BJ (cell line): ENCODE measurements at regions not wholly inside any gene's neighbourhood (a gene's known extent, or its start where the extent isn't known, plus 50 kb on each side); places are given as distances from the start of the nearest gene placed in this dataset.

Source experiments
- CTCF ChIA-PET: fragments of 350-600 bp; formaldehyde crosslinking; extraction: SDS; loops from one replicate; lab custom pipeline; 2021; ENCODE audit warnings: antibody characterized with exemption, inconsistent platforms; lab: Yijun Ruan, JAX
- POLR2A ChIA-PET: fragments of 300-600 bp; sonication (Branson Sonifier 250); formaldehyde crosslinking; extraction: SDS; loops from one replicate; lab custom pipeline; 2021; ENCODE audit warnings: antibody characterized with exemption; lab: Charles Lee
- DNase-seq: peaks from one replicate; pipeline ENCODE4 v3.0.0-alpha.2; 2011; ENCODE audit warnings: low read depth
- H3K27me3 ChIP-seq: 2 replicates; pipeline ENCODE4 v1.6.0; 2011; ENCODE audit warnings: low read length; ENCODE audit not compliant: control insufficient read depth, insufficient read depth
- H3K36me3 ChIP-seq: 2 replicates; pipeline ENCODE4 v1.5.1; 2011; ENCODE audit warnings: low read length; ENCODE audit not compliant: control insufficient read depth, insufficient read depth
- H3K4me3 ChIP-seq: 2 replicates; pipeline ENCODE4 v1.5.1; 2011; ENCODE audit warnings: low read depth, mild to moderate bottlenecking, control low read depth, low read length
- TF ChIP-seq, protein P1 (sequence below): IDR thresholded peaks from 2 replicates; pipeline ENCODE4 v1.5.1; 2011; ENCODE audit warnings: low read depth, mild to moderate bottlenecking, control low read depth, inconsistent platforms, low read length, moderate library complexity; ENCODE audit not compliant: insufficient read depth

DNA sequence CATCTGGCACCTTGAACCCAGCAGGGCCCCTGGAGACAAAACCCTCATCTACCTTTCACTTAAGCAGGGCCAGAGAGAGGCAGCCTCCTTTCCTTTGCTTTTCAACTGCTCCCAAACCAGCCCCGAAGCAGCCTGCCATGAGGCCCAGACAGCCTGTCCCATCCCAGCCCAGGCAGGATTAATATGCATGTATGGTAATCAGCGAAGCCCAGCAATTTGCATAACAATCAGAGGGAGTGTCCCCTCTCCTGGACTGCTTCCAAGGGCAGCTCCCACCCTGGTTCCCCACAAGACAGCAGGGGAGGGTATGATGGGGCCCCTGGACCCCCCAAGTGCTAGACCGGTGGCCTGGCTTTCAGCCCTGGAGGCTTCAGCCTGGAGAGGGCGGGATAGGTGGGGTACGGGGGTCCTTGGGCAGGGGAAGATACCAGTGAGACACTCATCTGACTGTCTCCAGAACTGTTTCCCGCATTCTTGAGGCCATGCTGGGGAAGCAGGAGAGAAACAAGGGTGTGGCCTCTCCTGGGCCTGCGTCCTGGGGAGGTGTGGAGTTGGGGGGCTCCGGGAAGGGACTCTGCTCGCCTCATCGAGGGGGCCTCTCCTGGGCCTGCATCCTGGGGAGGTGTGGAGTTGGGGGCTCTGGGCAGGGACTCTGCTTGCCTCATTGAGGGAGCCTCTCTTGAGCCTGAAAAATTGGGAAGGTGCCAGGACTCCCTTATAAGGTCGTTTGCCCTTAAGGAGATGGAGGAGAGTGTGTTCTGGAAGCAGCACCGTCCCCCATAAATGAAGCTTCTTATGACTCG lies 93.2 kb upstream of the PRR5 start:
- ChIA-PET CTCF (interaction anchor here (1.0 to 2.8 kb wide), 2 partner anchors 17 to 615 kb away, joined by 3 to 8 read pairs; no protein-coding TSS in a partner anchor), POLR2A (no interaction called here)
- TF ChIP-seq, protein P1, sequence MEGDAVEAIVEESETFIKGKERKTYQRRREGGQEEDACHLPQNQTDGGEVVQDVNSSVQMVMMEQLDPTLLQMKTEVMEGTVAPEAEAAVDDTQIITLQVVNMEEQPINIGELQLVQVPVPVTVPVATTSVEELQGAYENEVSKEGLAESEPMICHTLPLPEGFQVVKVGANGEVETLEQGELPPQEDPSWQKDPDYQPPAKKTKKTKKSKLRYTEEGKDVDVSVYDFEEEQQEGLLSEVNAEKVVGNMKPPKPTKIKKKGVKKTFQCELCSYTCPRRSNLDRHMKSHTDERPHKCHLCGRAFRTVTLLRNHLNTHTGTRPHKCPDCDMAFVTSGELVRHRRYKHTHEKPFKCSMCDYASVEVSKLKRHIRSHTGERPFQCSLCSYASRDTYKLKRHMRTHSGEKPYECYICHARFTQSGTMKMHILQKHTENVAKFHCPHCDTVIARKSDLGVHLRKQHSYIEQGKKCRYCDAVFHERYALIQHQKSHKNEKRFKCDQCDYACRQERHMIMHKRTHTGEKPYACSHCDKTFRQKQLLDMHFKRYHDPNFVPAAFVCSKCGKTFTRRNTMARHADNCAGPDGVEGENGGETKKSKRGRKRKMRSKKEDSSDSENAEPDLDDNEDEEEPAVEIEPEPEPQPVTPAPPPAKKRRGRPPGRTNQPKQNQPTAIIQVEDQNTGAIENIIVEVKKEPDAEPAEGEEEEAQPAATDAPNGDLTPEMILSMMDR: no peak
- no peak overlapping the region for H3K4me3 ChIP-seq
- no peaks in the 10 kb centered on the region; the same call in 1 of the 2 replicates for H3K27me3 ChIP-seq
- DNase-seq: no peak
- H3K36me3 ChIP-seq: no peaks in the 10 kb centered on the region

DNA sequence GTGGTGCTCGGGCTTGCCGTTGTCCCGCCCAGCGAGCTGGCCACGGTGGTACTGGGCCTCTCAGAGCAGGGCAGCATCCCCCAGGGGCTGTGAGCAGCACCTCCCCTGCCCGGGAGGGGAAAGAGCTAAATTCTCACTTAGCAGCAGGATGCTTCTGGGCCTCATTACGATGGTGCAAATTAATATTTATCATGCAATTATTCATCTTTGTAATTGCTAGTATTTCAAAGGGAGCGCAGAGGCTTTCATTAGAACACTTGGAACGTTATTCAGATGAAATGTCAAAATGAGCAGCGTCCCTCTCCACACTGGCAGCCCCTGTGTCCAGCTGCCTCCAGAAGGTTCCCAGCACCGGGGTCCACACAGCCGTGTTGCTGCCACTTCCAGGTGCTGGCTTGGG lies 95.9 kb upstream of the PRR5 start:
- H3K36me3 ChIP-seq: no peaks in the 10 kb centered on the region
- DNase-seq: no peak
- TF ChIP-seq, protein P1: no peak
- CTCF ChIA-PET: interaction anchor here (1.6 kb wide), 1 partner anchor 613 kb away, joined by 3 read pairs; no protein-coding TSS in a partner anchor
- POLR2A ChIA-PET: no interaction called here
- H3K27me3 ChIP-seq: peaks cover 2% of the 10 kb centered on the region
- H3K4me3 ChIP-seq: no peak overlapping the region

- DNase-seq: no peak
- Histone ChIP-seq H3K4me3 (no peak overlapping the region), H3K36me3 (no peaks in the 10 kb centered on the region), H3K27me3 (peaks cover 4% of the 10 kb centered on the region)
- TF ChIP-seq, protein P1: no peak
- ChIA-PET CTCF (interaction anchor here (1.6 kb wide), 1 partner anchor 612 kb away, joined by 3 read pairs; no protein-coding TSS in a partner anchor), POLR2A (no interaction called here)
Measured at GRCh38 chr22:44605486-44605885, 96.5 kb upstream of the PRR5 start.

DNA sequence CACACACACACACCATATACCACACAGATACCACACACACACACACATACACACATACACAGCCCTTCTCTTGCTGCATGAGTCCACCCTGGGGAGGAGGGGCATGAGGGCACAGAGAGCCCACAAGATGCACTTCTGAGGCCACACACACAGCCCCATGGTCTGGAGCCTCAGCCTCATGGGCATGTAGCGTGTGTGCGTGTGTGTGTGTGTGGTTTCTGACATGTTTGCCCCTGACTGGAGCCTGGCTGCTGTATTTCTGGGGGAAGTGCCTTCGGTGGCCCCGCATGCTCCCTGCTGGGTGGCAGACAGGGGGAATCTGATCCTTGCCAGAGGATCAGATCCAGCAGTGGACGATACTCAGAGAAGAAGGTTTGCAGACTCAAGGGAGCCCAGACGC lies 97.0 kb upstream of the PRR5 start:
- CTCF ChIA-PET: no interaction called here
- TF ChIP-seq, protein P1: no peak
- H3K27me3 ChIP-seq: peaks cover 4% of the 10 kb centered on the region
- H3K4me3 ChIP-seq: no peak overlapping the region
- POLR2A ChIA-PET: no interaction called here
- DNase-seq: no peak
- H3K36me3 ChIP-seq: no peaks in the 10 kb centered on the region

DNA sequence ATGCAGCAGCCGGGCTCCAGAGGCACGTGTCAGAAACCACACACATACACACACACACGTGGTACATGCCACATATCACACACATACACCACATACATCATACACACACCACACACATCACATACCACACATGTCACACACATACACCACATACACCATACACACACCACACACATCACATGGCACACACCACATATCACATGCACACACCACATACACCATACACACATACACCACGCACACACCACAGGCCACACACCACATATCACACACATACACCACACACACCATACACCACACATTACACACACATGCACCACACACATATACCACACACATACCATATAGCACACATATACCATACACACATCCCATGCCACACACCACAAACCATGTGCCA lies 97.5 kb upstream of the PRR5 start:
- TF ChIP-seq, protein P1: no peak
- Histone ChIP-seq H3K27me3 (peaks cover 4% of the 10 kb centered on the region), H3K36me3 (no peaks in the 10 kb centered on the region), H3K4me3 (no peak overlapping the region)
- ChIA-PET POLR2A (no interaction called here), CTCF (no interaction called here)
- DNase-seq: no peak
